Mucosa of descending colon (tissue), 3 donors: ENCODE measurements at regions not wholly inside any gene's neighbourhood (a gene's known extent, or its start where the extent isn't known, plus 50 kb on each side); places are given as distances from the start of the nearest gene placed in this dataset.

Source experiments
- ATAC-seq: fragments of 200-7000 bp; cut with Tn5 transposase; one replicate; pipeline ENCODE4 v1.9.1; 2020; ENCODE audit warnings: mild to moderate bottlenecking, moderate library complexity
- DNase-seq, 3 donors: peaks; one replicate each; pipeline ENCODE4 v3.0.0-alpha.2; 2020
- H3K36me3 ChIP-seq: fragments of 200-600 bp; one replicate; pipeline ENCODE4 v1.8.0; 2021; ENCODE audit warnings: low read depth, mild to moderate bottlenecking
- H3K4me1 ChIP-seq: fragments of 200-600 bp; one replicate; pipeline ENCODE4 v1.8.0; 2021; ENCODE audit warnings: low read depth, mild to moderate bottlenecking
- H3K4me3 ChIP-seq: fragments of 200-600 bp; one replicate; pipeline ENCODE4 v1.8.0; 2021; ENCODE audit warnings: mild to moderate bottlenecking
- H3K9me3 ChIP-seq: fragments of 200-600 bp; one replicate; pipeline ENCODE4 v1.8.0; 2021; ENCODE audit warnings: mild to moderate bottlenecking
- CTCF ChIP-seq: fragments of 200-600 bp; IDR thresholded peaks from one replicate; pipeline ENCODE4 v1.8.0; 2022; ENCODE audit warnings: antibody characterized with exemption, mild to moderate bottlenecking
- intact Hi-C, 2 donors: fragments of 100-400 bp; cut with DNase I in 1 of 2; cut with micrococcal nuclease in 1 of 2; formaldehyde crosslinking; loops; one replicate each; pipeline versions ENCODE4 v1.11.0 to v1.11.1; 2022; cut with DNase I, micrococcal nuclease
- donor health status: DM: no; HTN: no; CAD: no; lungs with moderate emphysema.
- donor health status: DM: no; HTN: no; CAD: no.
- donor health status: DM: no; HTN: yes; CAD: no.

DNA sequence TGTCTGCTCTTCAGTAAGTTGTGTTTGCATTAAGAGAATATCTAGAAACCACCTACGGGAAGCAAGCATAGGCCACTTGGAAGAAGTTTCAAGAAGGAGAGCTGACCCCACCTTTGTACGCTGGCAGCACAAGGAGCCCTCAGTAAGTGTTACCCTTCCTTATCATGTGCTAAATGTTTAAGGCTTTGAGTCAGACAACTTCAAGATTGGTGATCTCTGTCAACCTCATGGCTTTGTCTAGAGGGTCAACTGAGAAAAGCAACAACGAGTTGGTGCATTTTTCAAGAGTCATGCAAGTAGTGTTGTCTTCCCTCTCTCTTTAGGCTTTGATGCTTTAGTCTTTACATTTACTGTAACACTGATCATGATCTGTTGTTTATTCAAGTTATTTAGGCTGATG lies 53.2 kb upstream of the SPTLC3 start:
- intact Hi-C loops = no loop called here
- no peaks in the 10 kb centered on the region for H3K36me3 ChIP-seq
- TF ChIP-seq CTCF = no peak

GRCh38 chr20:12956303-12956702 lies 52.5 kb upstream of the SPTLC3 start:
- Histone ChIP-seq H3K36me3 (no peaks in the 10 kb centered on the region), H3K4me1 (no peaks in the 10 kb centered on the region), H3K4me3 (no peak overlapping the region), H3K9me3 (no peaks in the 10 kb centered on the region)
- intact Hi-C loops = no loop called here
- ATAC-seq = no peak
- no peak for DNase-seq
- TF ChIP-seq CTCF = no peak

More for the DNA sequence above, 53.2 kb upstream of the SPTLC3 start:
- Histone ChIP-seq H3K4me1 (no peaks in the 10 kb centered on the region), H3K9me3 (no peaks in the 10 kb centered on the region), H3K4me3 (no peak overlapping the region)
- ATAC-seq (no peak), DNase-seq (no peak)

DNA sequence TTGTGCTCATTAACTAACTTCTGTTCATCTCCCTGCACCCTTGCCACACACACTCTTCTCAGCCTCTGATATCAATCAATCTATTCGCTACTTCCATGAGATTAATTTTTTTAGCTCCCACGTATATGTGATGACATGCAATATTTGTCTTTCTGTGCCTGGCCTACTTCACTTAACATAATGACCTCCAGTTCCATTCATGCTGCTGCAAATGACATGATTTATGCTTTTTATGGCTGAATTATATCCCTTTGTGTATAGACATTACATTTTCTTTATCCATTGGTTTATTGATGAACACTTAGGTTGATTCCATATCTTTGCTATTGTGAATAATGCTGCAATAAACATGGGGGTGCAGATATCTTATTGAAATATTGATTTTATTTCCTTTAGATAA lies 50.8 kb upstream of the SPTLC3 start:
- no peak for TF ChIP-seq CTCF
- DNase-seq (no peak), ATAC-seq (no peak)
- H3K9me3 ChIP-seq = no peaks in the 10 kb centered on the region
- peaks cover 6% of the 10 kb centered on the region for H3K4me1 ChIP-seq
- no peak overlapping the region for H3K4me3 ChIP-seq
- intact Hi-C loops = no loop called here
- no peaks in the 10 kb centered on the region for H3K36me3 ChIP-seq
